ENCODE measurements at regions not wholly inside any gene's neighbourhood (a gene's known extent, or its start where the extent isn't known, plus 50 kb on each side); places are given as distances from the start of the nearest gene placed in this dataset.

GRCh38 chr2:16261071-16261470 is 320.7 kb downstream of the MYCN start:
- no peak overlapping the region for H3K4me3 ChIP-seq (ENCODE audit: low read length)
- no peak for DNase-seq (ENCODE audit: low read depth, low spot score)

- DNase-seq (ENCODE audit: low read depth, low spot score): no peak
- H3K4me3 ChIP-seq (ENCODE audit: low read length): no peak overlapping the region
Measured at GRCh38 chr2:16260041-16260830, 319.9 kb downstream of the MYCN start.

GRCh38 chr2:16259010-16259409 is 318.7 kb downstream of the MYCN start:
- DNase-seq (ENCODE audit: low read depth, low spot score): no peak
- no peak overlapping the region for H3K4me3 ChIP-seq (ENCODE audit: low read length)

GRCh38 chr2:16258350-16258749 is 318.0 kb downstream of the MYCN start:
- DNase-seq (ENCODE audit: low read depth, low spot score): no peak
- H3K4me3 ChIP-seq (ENCODE audit: low read length): no peak overlapping the region

GRCh38 chr2:16257322-16258028 is 317.1 kb downstream of the MYCN start:
- no peak overlapping the region for H3K4me3 ChIP-seq (ENCODE audit: low read length)
- peak; percentile 66 for DNase-seq (ENCODE audit: low read depth, low spot score)

- no peak for DNase-seq (ENCODE audit: low read depth, low spot score)
- no peak overlapping the region for H3K4me3 ChIP-seq (ENCODE audit: low read length)
Measured at GRCh38 chr2:16256601-16257321, 316.4 kb downstream of the MYCN start.

- DNase-seq (ENCODE audit: low read depth, low spot score): no peak
- H3K4me3 ChIP-seq (ENCODE audit: low read length): no peak overlapping the region
Measured at GRCh38 chr2:16255120-16255519, 314.8 kb downstream of the MYCN start.

- DNase-seq (ENCODE audit: low read depth, low spot score): no peak
Measured at GRCh38 chr2:16254356-16254965, 314.1 kb downstream of the MYCN start.

GRCh38 chr2:16253291-16253690 is 312.9 kb downstream of the MYCN start:
- H3K4me3 ChIP-seq (ENCODE audit: low read length): no peak overlapping the region
- no peak for DNase-seq (ENCODE audit: low read depth, low spot score)

More at GRCh38 chr2:16254356-16254965, 314.1 kb downstream of the MYCN start:
- no peak overlapping the region for H3K4me3 ChIP-seq (ENCODE audit: low read length)

GRCh38 chr2:16252891-16253290 is 312.5 kb downstream of the MYCN start:
- no peak overlapping the region for H3K4me3 ChIP-seq (ENCODE audit: low read length)
- no peak for DNase-seq (ENCODE audit: low read depth, low spot score)

GRCh38 chr2:16252251-16252650 is 311.9 kb downstream of the MYCN start:
- H3K4me3 ChIP-seq (ENCODE audit: low read length): no peak overlapping the region
- DNase-seq (ENCODE audit: low read depth, low spot score): no peak

GRCh38 chr2:16251511-16252225 is 311.3 kb downstream of the MYCN start:
- DNase-seq (ENCODE audit: low read depth, low spot score): no peak
- H3K4me3 ChIP-seq (ENCODE audit: low read length): no peak overlapping the region

GRCh38 chr2:16250886-16251285 is 310.5 kb downstream of the MYCN start:
- no peak for DNase-seq (ENCODE audit: low read depth, low spot score)
- no peak overlapping the region for H3K4me3 ChIP-seq (ENCODE audit: low read length)

GRCh38 chr2:16250466-16250865 is 310.1 kb downstream of the MYCN start:
- no peak for DNase-seq (ENCODE audit: low read depth, low spot score)

GRCh38 chr2:16250056-16250425 is 309.7 kb downstream of the MYCN start:
- DNase-seq (ENCODE audit: low read depth, low spot score): no peak
- no peak overlapping the region for H3K4me3 ChIP-seq (ENCODE audit: low read length)

More at GRCh38 chr2:16250466-16250865, 310.1 kb downstream of the MYCN start:
- H3K4me3 ChIP-seq (ENCODE audit: low read length): no peak overlapping the region

- H3K4me3 ChIP-seq (ENCODE audit: low read length): no peak overlapping the region
- no peak for DNase-seq (ENCODE audit: low read depth, low spot score)
Measured at GRCh38 chr2:16249246-16250055, 309.1 kb downstream of the MYCN start.

GRCh38 chr2:16248571-16249105 is 308.3 kb downstream of the MYCN start:
- H3K4me3 ChIP-seq (ENCODE audit: low read length): no peak overlapping the region
- DNase-seq (ENCODE audit: low read depth, low spot score): no peak

All from Jurkat, Clone E6-1 (cell line).